H9 (cell line): ENCODE measurements at regions not wholly inside any gene's neighbourhood (a gene's known extent, or its start where the extent isn't known, plus 50 kb on each side); places are given as distances from the start of the nearest gene placed in this dataset.
A peak's percentile ranks its signal among the peaks of the same experiment; 100 is the strongest.

Experiments
- DNase-seq: peaks from one replicate; pipeline ENCODE4 v3.0.0-alpha.2; 2017
- H2AFZ ChIP-seq: one replicate; pipeline ENCODE4 v1.6.1; 2013; ENCODE audit warnings: mild to moderate bottlenecking, low read length, control low read depth, moderate library complexity
- H2AK5ac ChIP-seq: 2 replicates; pipeline ENCODE4 v1.6.1; 2013; ENCODE audit warnings: low read length, control low read depth, mixed read lengths; ENCODE audit not compliant: insufficient read length
- H2BK120ac ChIP-seq: one replicate; pipeline ENCODE4 v1.6.1; 2013; ENCODE audit warnings: low read depth, mild to moderate bottlenecking, low read length, control low read depth, inconsistent platforms; ENCODE audit not compliant: poor library complexity, severe bottlenecking
- H2BK12ac ChIP-seq: 2 replicates; pipeline ENCODE4 v1.6.1; 2013; ENCODE audit warnings: low read length, control low read depth, mixed read lengths, low read depth; ENCODE audit not compliant: insufficient read length
- H2BK15ac ChIP-seq: 2 replicates; pipeline ENCODE4 v1.6.1; 2013; ENCODE audit warnings: low read depth, low read length, control low read depth
- H2BK20ac ChIP-seq: one replicate; pipeline ENCODE4 v1.6.1; 2013; ENCODE audit warnings: low read depth, mild to moderate bottlenecking, low read length, control low read depth, inconsistent platforms; ENCODE audit not compliant: poor library complexity, severe bottlenecking
- H2BK5ac ChIP-seq: 2 replicates; pipeline ENCODE4 v1.6.1; 2013; ENCODE audit warnings: low read length, control low read depth, mixed read lengths; ENCODE audit not compliant: insufficient read length
- H3K14ac ChIP-seq: 2 replicates; pipeline ENCODE4 v1.6.1; 2013; ENCODE audit warnings: low read length, control low read depth; ENCODE audit not compliant: insufficient read depth
- H3K18ac ChIP-seq: 2 replicates; pipeline ENCODE4 v1.6.1; 2013; ENCODE audit warnings: low read depth, mild to moderate bottlenecking, mixed read lengths, low read length, control low read depth; ENCODE audit not compliant: insufficient read length
- H3K23ac ChIP-seq: 2 replicates; pipeline ENCODE4 v1.6.1; 2013; ENCODE audit warnings: low read length, control low read depth, mixed read lengths, low read depth; ENCODE audit not compliant: insufficient read length
- H3K23me2 ChIP-seq: 2 replicates; pipeline ENCODE4 v1.6.1; 2013; ENCODE audit warnings: low read depth, mild to moderate bottlenecking, mixed read lengths, low read length, control low read depth; ENCODE audit not compliant: insufficient read length, poor library complexity, severe bottlenecking
- H3K27ac ChIP-seq: 2 replicates; pipeline ENCODE4 v1.5.1; 2013; ENCODE audit warnings: low read length, control low read depth, mixed read lengths, low read depth; ENCODE audit not compliant: insufficient read length
- H3K27me3 ChIP-seq: 2 replicates; pipeline ENCODE4 v1.6.1; 2013; ENCODE audit warnings: low read length, control low read depth, inconsistent platforms; ENCODE audit not compliant: insufficient read depth
- H3K4ac ChIP-seq: 2 replicates; pipeline ENCODE4 v1.6.1; 2013; ENCODE audit warnings: low read depth, mild to moderate bottlenecking, control low read depth, inconsistent platforms, low read length, moderate library complexity
- H3K4me1 ChIP-seq: 2 replicates; pipeline ENCODE4 v1.6.1; 2013; ENCODE audit warnings: low read length, control low read depth, inconsistent platforms; ENCODE audit not compliant: insufficient read depth
- H3K4me2 ChIP-seq: 2 replicates; pipeline ENCODE4 v1.6.1; 2013; ENCODE audit warnings: low read length, control low read depth, mixed read lengths; ENCODE audit not compliant: insufficient read length, insufficient read depth
- H3K56ac ChIP-seq: 2 replicates; pipeline ENCODE4 v1.6.1; 2013; ENCODE audit warnings: low read depth, mild to moderate bottlenecking, mixed read lengths, low read length, control low read depth; ENCODE audit not compliant: insufficient read length
- H3K79me1 ChIP-seq: 2 replicates; pipeline ENCODE4 v1.6.1; 2013; ENCODE audit warnings: low read depth, mild to moderate bottlenecking, moderate library complexity, low read length, control low read depth, inconsistent platforms; ENCODE audit not compliant: insufficient read depth, poor library complexity, severe bottlenecking
- H3K79me2 ChIP-seq: 2 replicates; pipeline ENCODE4 v1.6.1; 2013; ENCODE audit warnings: low read length, control low read depth, inconsistent platforms; ENCODE audit not compliant: insufficient read depth
- H3K9ac ChIP-seq: 2 replicates; pipeline ENCODE4 v1.6.1; 2013; ENCODE audit warnings: low read length, control low read depth, mixed read lengths; ENCODE audit not compliant: insufficient read length; ENCODE audit errors: extremely low read depth
- H3K9me3 ChIP-seq: one replicate; pipeline ENCODE4 v1.6.1; 2013; ENCODE audit warnings: low read depth, low read length, inconsistent platforms; ENCODE audit not compliant: control insufficient read depth
- H3T11ph ChIP-seq: one replicate; pipeline ENCODE4 v1.6.1; 2013; ENCODE audit warnings: mild to moderate bottlenecking, low read length, control low read depth, inconsistent platforms
- H4K20me1 ChIP-seq: one replicate; pipeline ENCODE4 v1.6.1; 2013; ENCODE audit not compliant: control insufficient read depth, insufficient read length, insufficient read depth
- H4K5ac ChIP-seq: 2 replicates; pipeline ENCODE4 v1.6.1; 2013; ENCODE audit warnings: low read depth, mild to moderate bottlenecking, mixed read lengths, low read length, control low read depth; ENCODE audit not compliant: insufficient read length
- H4K8ac ChIP-seq: replicated peaks from 2 replicates; pipeline ENCODE4 v1.6.1; 2013; ENCODE audit warnings: low read length, control low read depth, mixed read lengths, low read depth; ENCODE audit not compliant: insufficient read length
- H4K91ac ChIP-seq: 2 replicates; pipeline ENCODE4 v1.6.1; 2013; ENCODE audit warnings: low read depth, mild to moderate bottlenecking, moderate library complexity, mixed read lengths, low read length, control low read depth; ENCODE audit not compliant: insufficient read length
- H3K27ac Mint-ChIP-seq, 3 experiments: 2 replicates in 2 of 3; 3 replicates in 1 of 3; pipeline ENCODE4 v1.8.0; 2020 to 2021; ENCODE audit warnings: mixed read lengths in 3 of 3, mild to moderate bottlenecking in 1 of 3, moderate library complexity in 1 of 3
- H3K27me3 Mint-ChIP-seq: 2 replicates; pipeline ENCODE4 v1.8.0; 2021; ENCODE audit warnings: low read depth, mild to moderate bottlenecking, moderate library complexity, mixed read lengths
- H3K36me3 Mint-ChIP-seq, 3 experiments: 2 replicates in 2 of 3; 3 replicates in 1 of 3; pipeline ENCODE4 v1.8.0; 2020 to 2021; ENCODE audit warnings: low read depth in 3 of 3, mixed read lengths in 3 of 3; ENCODE audit not compliant: insufficient read depth in 1 of 3
- H3K4me1 Mint-ChIP-seq, 2 experiments: 2 replicates each; pipeline ENCODE4 v1.8.0; 2020; ENCODE audit warnings: mixed read lengths in 2 of 2
- H3K4me3 Mint-ChIP-seq, 2 experiments: 2 replicates in 1 of 2; 3 replicates in 1 of 2; pipeline ENCODE4 v1.8.0; 2020 to 2021; ENCODE audit warnings: mild to moderate bottlenecking in 2 of 2, mixed read lengths in 2 of 2, moderate library complexity in 1 of 2
- H3K9me3 Mint-ChIP-seq, 2 experiments: 2 replicates in 1 of 2; 3 replicates in 1 of 2; pipeline ENCODE4 v1.8.0; 2020; ENCODE audit warnings: mild to moderate bottlenecking in 2 of 2, mixed read lengths in 2 of 2, moderate library complexity in 1 of 2
- CTCF ChIP-seq: fragments of 200-600 bp; sonication (generic); conservative IDR thresholded peaks from 3 replicates; pipeline ENCODE4 v1.8.0; 2021; ENCODE audit warnings: antibody characterized with exemption, mild to moderate bottlenecking
- WGBS: extraction: QIAGEN DNeasy Blood & Tissue Kit; methylation state at CpG from one replicate; pipeline ENCODE4 v1.1.7; 2013; ENCODE audit warnings: missing lambda C conversion rate, low lambda C conversion rate, mixed read lengths; ENCODE audit not compliant: insufficient read length; ENCODE audit errors: extremely low coverage; 5-methylcytosine and 5-hydroxymethylcytosine counted together

DNA sequence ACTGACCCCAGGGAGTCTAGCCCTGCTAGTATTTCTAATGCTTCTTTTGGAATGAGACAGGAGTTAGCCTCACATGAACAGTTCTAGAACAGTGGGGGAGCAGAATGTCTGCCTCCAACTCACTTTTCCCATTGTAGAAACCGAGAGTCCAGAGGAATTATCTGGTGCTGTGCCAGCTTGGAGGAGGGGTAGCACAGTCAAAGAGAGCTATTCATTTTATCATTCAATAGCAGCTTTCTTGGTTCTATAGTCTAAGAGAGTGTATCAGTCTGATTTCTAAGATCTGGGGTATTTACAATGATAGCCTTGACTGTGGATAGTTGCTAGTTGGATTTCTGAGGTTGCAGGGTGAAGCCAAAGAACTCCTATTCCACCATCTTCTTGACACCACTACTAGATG, 448.2 kb downstream of the RFPL4B start:
- Mint-ChIP-seq H3K27ac (peak overlapping the region in 1 of 3 experiments; percentile 42; a peak in 1 of 7 replicates), H3K9me3 (peaks cover 2 to 9% of the 10 kb centered on the region in 2 experiments; a peak in 4 of 5 replicates), H3K4me3 (no peak overlapping the region), H3K27me3 (peaks cover 58% of the 10 kb centered on the region), H3K4me1 (no peaks in the 10 kb centered on the region), H3K36me3 (peaks cover 0 to 11% (median 0%) of the 10 kb centered on the region in 3 experiments; a peak in 2 of 7 replicates)
- Histone ChIP-seq H4K91ac (no peak overlapping the region), H2AFZ (no peak overlapping the region), H3K27ac (no peak overlapping the region), H2BK5ac (no peak overlapping the region), H3K23ac (no peak overlapping the region), H3K79me1 (no peaks in the 10 kb centered on the region), H3K4me1 (no peaks in the 10 kb centered on the region), H2BK15ac (no peak overlapping the region), H4K20me1 (no peaks in the 10 kb centered on the region), H3K9ac (no peak overlapping the region), H3K18ac (no peak overlapping the region), H2AK5ac (no peak overlapping the region), H2BK12ac (no peak overlapping the region), H4K5ac (no peak overlapping the region), H3K56ac (no peak overlapping the region), H2BK120ac (no peak overlapping the region), H3K9me3 (no peaks in the 10 kb centered on the region), H3K23me2 (no peaks in the 10 kb centered on the region), H4K8ac (no peak overlapping the region), H3K14ac (no peak overlapping the region), H3K79me2 (no peaks in the 10 kb centered on the region), H3K4ac (no peak overlapping the region), H3K27me3 (no peaks in the 10 kb centered on the region), H2BK20ac (no peak overlapping the region), H3T11ph (no peak overlapping the region), H3K4me2 (no peak overlapping the region)
- no peak for TF ChIP-seq CTCF
- WGBS, result no CpG with 5 or more reads among the region's 1 CpG
- DNase-seq, result no peak
